HG03520 (cell line): ENCODE measurements at regions not wholly inside any gene's neighbourhood (a gene's known extent, or its start where the extent isn't known, plus 50 kb on each side); places are given as distances from the start of the nearest gene placed in this dataset.

Source experiments
- ATAC-seq: cut with Tn5 transposase; IDR thresholded peaks from one replicate; pipeline ENCODE4 v1.9.1; 2021; ENCODE audit warnings: mild to moderate bottlenecking, moderate library complexity; ENCODE audit not compliant: unreplicated experiment

- ATAC-seq: no peak
Observed at GRCh38 chr7:94054130-94054529, 50.0 kb upstream of the BET1 start.

- no peak for ATAC-seq
Observed at GRCh38 chr7:94055963-94056362, 51.8 kb upstream of the BET1 start.

GRCh38 chr7:94056796-94057207 lies 52.6 kb upstream of the BET1 start:
- ATAC-seq: no peak

- no peak for ATAC-seq
Observed at GRCh38 chr7:94057955-94058354, 53.8 kb upstream of the BET1 start.

GRCh38 chr7:94059746-94060145 lies 55.6 kb upstream of the BET1 start:
- ATAC-seq: peak; percentile 44

GRCh38 chr7:94060752-94061151 lies 56.6 kb upstream of the BET1 start:
- ATAC-seq: no peak

GRCh38 chr7:94061326-94061725 lies 57.2 kb upstream of the BET1 start:
- no peak for ATAC-seq

GRCh38 chr7:94062372-94062771 lies 58.2 kb upstream of the BET1 start:
- ATAC-seq: no peak

GRCh38 chr7:94064541-94065191 lies 60.5 kb upstream of the BET1 start:
- ATAC-seq: no peak

GRCh38 chr7:94067047-94067446 lies 62.9 kb upstream of the BET1 start:
- ATAC-seq: no peak

GRCh38 chr7:94067506-94067905 lies 63.4 kb upstream of the BET1 start:
- no peak for ATAC-seq

- peak; percentile 77 for ATAC-seq
Observed at GRCh38 chr7:94069162-94069739, 65.1 kb upstream of the BET1 start.

- no peak for ATAC-seq
Observed at GRCh38 chr7:94080551-94080950, 76.4 kb upstream of the BET1 start.

- ATAC-seq: no peak
Observed at GRCh38 chr7:94082126-94082525, 78.0 kb upstream of the BET1 start.

GRCh38 chr7:94087664-94088352 lies 83.7 kb upstream of the BET1 start:
- peak; percentile 96 for ATAC-seq

- no peak for ATAC-seq
Observed at GRCh38 chr7:94088560-94088959, 84.4 kb upstream of the BET1 start.

GRCh38 chr7:94089806-94090205 lies 85.7 kb upstream of the BET1 start:
- no peak for ATAC-seq

GRCh38 chr7:94092980-94093379 lies 88.8 kb upstream of the BET1 start:
- ATAC-seq: no peak

GRCh38 chr7:94094298-94094697 lies 90.1 kb upstream of the BET1 start:
- ATAC-seq: no peak

- no peak for ATAC-seq
Observed at GRCh38 chr7:94095316-94096009, 91.3 kb upstream of the BET1 start.

GRCh38 chr7:94099679-94100078 lies 95.5 kb upstream of the BET1 start:
- ATAC-seq: no peak
